PFSK-1 (cell line): ENCODE measurements at regions not wholly inside any gene's neighbourhood (a gene's known extent, or its start where the extent isn't known, plus 50 kb on each side); places are given as distances from the start of the nearest gene placed in this dataset.

Experiments
- FOXP2 ChIP-seq: optimal IDR thresholded peaks from 2 replicates; pipeline ENCODE3; 2011; ENCODE audit warnings: borderline replicate concordance, control low read depth, inconsistent platforms; ENCODE audit not compliant: insufficient read depth; ENCODE audit errors: extremely low read length, extremely low read depth
- SIN3A ChIP-seq: IDR thresholded peaks from 2 replicates; pipeline ENCODE4 v1.6.1; 2012; ENCODE audit warnings: mild to moderate bottlenecking, low read length, moderate library complexity, borderline replicate concordance; ENCODE audit not compliant: insufficient read depth
- TAF1 ChIP-seq: IDR thresholded peaks from 2 replicates; pipeline ENCODE4 v1.6.1; 2012; ENCODE audit warnings: low read length, control low read depth, borderline replicate concordance; ENCODE audit not compliant: insufficient read depth
- TF ChIP-seq, protein P1 (sequence below), 2 experiments: IDR thresholded peaks; 2 replicates each; pipeline versions ENCODE4 v1.6.1 to v1.8.0; 2011 to 2012; ENCODE audit warnings: low read depth in 2 of 2, low read length in 2 of 2, control low read depth in 1 of 2, inconsistent platforms in 1 of 2, mild to moderate bottlenecking in 1 of 2, moderate library complexity in 1 of 2; ENCODE audit not compliant: insufficient read depth in 1 of 2

DNA sequence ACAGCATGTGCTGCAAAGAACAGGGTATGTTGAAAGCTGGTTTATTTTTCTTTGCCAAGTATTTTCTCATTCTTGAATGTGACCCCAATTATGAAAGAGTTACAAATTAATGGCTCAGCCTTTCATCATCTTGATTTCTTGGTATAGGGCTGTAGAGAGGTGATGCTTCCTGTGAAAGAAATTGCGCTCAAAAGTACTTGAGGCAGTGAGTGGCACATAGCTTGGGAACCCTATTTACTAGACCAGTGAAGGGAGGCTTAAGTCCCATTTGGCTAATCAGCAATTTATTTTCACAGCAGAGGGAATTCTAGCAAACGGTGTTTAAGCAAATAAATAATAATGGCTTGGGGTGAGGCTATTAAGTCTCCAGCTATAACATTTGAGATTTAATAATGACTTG is 153.9 kb upstream of the MIS18BP1 start:
- TF ChIP-seq TAF1: no peak
- TF ChIP-seq, protein P1, sequence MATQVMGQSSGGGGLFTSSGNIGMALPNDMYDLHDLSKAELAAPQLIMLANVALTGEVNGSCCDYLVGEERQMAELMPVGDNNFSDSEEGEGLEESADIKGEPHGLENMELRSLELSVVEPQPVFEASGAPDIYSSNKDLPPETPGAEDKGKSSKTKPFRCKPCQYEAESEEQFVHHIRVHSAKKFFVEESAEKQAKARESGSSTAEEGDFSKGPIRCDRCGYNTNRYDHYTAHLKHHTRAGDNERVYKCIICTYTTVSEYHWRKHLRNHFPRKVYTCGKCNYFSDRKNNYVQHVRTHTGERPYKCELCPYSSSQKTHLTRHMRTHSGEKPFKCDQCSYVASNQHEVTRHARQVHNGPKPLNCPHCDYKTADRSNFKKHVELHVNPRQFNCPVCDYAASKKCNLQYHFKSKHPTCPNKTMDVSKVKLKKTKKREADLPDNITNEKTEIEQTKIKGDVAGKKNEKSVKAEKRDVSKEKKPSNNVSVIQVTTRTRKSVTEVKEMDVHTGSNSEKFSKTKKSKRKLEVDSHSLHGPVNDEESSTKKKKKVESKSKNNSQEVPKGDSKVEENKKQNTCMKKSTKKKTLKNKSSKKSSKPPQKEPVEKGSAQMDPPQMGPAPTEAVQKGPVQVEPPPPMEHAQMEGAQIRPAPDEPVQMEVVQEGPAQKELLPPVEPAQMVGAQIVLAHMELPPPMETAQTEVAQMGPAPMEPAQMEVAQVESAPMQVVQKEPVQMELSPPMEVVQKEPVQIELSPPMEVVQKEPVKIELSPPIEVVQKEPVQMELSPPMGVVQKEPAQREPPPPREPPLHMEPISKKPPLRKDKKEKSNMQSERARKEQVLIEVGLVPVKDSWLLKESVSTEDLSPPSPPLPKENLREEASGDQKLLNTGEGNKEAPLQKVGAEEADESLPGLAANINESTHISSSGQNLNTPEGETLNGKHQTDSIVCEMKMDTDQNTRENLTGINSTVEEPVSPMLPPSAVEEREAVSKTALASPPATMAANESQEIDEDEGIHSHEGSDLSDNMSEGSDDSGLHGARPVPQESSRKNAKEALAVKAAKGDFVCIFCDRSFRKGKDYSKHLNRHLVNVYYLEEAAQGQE (IDR thresholded peaks at IDR 0.05; ENCODE audit: insufficient read depth in 1 of 2, low read depth in 2 of 2, low read length in 2 of 2): no peak
- TF ChIP-seq FOXP2: no peak
- no peak for TF ChIP-seq SIN3A
